AG04449 (cell line): ENCODE measurements at regions not wholly inside any gene's neighbourhood (a gene's known extent, or its start where the extent isn't known, plus 50 kb on each side); places are given as distances from the start of the nearest gene placed in this dataset.

Experiments used
- CTCF ChIA-PET: fragments of 350-600 bp; formaldehyde crosslinking; extraction: SDS; loops from one replicate; lab custom pipeline; 2021; ENCODE audit warnings: antibody characterized with exemption; lab: Yijun Ruan, JAX
- POLR2A ChIA-PET: fragments of 400-600, 350-600 bp; formaldehyde crosslinking; extraction: SDS; loops from one replicate; lab custom pipeline; 2020; ENCODE audit warnings: antibody characterized with exemption, inconsistent platforms; lab: Yijun Ruan, JAX
- DNase-seq: peaks from one replicate; pipeline ENCODE4 v3.0.0-alpha.2; 2010; ENCODE audit warnings: low read depth, low spot score
- H3K4me3 ChIP-seq: 2 replicates; pipeline ENCODE4 v1.5.1; 2011; ENCODE audit warnings: low read depth, mild to moderate bottlenecking, control low read depth, low read length
- CTCF ChIP-seq: IDR thresholded peaks from one replicate; pipeline ENCODE4 v1.5.1; 2011; ENCODE audit warnings: mild to moderate bottlenecking, moderate library complexity, low read length, control low read depth, inconsistent platforms; ENCODE audit not compliant: insufficient read depth; ENCODE audit errors: missing control alignments

DNA sequence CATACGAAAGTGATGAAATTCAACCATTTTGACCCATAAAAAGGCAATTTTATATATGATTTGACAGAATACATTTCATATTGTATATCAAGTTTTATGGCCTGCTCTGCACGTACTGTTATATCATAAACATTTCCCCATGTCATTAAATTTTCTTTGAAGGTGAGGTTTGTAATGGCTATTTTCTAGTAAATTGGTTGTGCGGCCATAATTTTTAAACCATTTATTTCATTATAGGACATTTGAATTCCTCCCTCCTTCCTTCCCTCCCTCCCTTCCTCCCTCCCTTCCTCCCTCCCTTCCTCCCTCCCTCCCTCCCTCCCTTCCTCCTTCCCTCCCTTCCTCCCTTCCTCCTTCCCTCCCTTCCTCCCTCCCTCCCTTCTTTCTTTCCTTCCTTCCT, 87.4 kb upstream of the AGBL1 start:
- ChIA-PET POLR2A (no interaction called here), CTCF (no interaction called here)
- no peak for TF ChIP-seq CTCF
- H3K4me3 ChIP-seq = no peak overlapping the region
- no peak for DNase-seq

- ChIA-PET CTCF (no interaction called here), POLR2A (no interaction called here)
- DNase-seq = no peak
- no peak overlapping the region for H3K4me3 ChIP-seq
- TF ChIP-seq CTCF = no peak
Measured at GRCh38 chr15:85993116-85993515, 86.6 kb upstream of the AGBL1 start.

- TF ChIP-seq CTCF = no peak
- POLR2A ChIA-PET = no interaction called here
- CTCF ChIA-PET = no interaction called here
- no peak for DNase-seq
- H3K4me3 ChIP-seq = no peak overlapping the region
Measured at GRCh38 chr15:85997618-85998017, 82.1 kb upstream of the AGBL1 start.

- TF ChIP-seq CTCF = no peak
- DNase-seq = no peak
- POLR2A ChIA-PET = no interaction called here
- H3K4me3 ChIP-seq = no peak overlapping the region
- CTCF ChIA-PET = no interaction called here
Measured at GRCh38 chr15:85999658-86000057, 80.0 kb upstream of the AGBL1 start.

- H3K4me3 ChIP-seq = no peak overlapping the region
- TF ChIP-seq CTCF = no peak
- CTCF ChIA-PET = no interaction called here
- no peak for DNase-seq
- POLR2A ChIA-PET = no interaction called here
Measured at GRCh38 chr15:86001200-86001599, 78.5 kb upstream of the AGBL1 start.

GRCh38 chr15:86002444-86002843, 77.2 kb upstream of the AGBL1 start:
- POLR2A ChIA-PET = no interaction called here
- no peak for TF ChIP-seq CTCF
- CTCF ChIA-PET = no interaction called here
- DNase-seq = no peak
- H3K4me3 ChIP-seq = no peak overlapping the region

DNA sequence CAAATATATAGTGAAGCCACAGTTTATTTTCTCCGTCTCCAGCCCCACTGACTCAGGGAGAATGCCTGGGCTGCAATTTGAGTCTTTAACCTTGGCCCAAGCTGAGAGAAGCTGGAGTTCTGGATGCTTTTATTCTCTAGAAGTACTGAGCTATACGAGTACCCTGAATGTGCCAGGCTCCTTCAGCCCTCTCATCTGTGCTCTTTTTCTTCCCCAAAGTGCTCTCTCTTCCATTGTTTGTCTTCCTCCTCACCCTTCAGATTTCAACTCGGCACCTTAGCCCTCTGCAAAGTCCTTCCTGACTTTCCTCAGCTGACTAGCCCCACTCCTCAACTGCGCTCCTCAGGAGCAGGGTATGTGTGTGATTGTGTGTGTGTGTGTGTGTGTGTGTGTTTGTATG, 75.6 kb upstream of the AGBL1 start:
- ChIA-PET POLR2A (no interaction called here), CTCF (no interaction called here)
- no peak for DNase-seq
- TF ChIP-seq CTCF = no peak
- H3K4me3 ChIP-seq = no peak overlapping the region
